T-helper 2 cell treated with Interferon-gamma antibody and Interleukin-4, amounts not matched to agents 100 ng/mL and 5 ng/mL, for 36 hours (primary cell): ENCODE measurements at regions not wholly inside any gene's neighbourhood (a gene's known extent, or its start where the extent isn't known, plus 50 kb on each side); places are given as distances from the start of the nearest gene placed in this dataset.
"Not testable (repeated sequence)": the region's sequence is repeated elsewhere in the genome, so short reads cannot be mapped to it uniquely, and the experiment has no call there.

ENCODE experiments used
- intact Hi-C: fragments of 100-400 bp; cut with micrococcal nuclease; formaldehyde crosslinking; loops from one replicate; pipeline ENCODE4 v1.15.1; 2023

GRCh38 chr1:222941425-222941824 is 126.6 kb downstream of the DISP1 start:
- intact Hi-C loops: no loop called here

GRCh38 chr1:222946436-222946835 is 131.6 kb downstream of the DISP1 start:
- intact Hi-C loops: no loop called here

GRCh38 chr1:222948079-222948478 is 133.2 kb downstream of the DISP1 start:
- intact Hi-C loops: no loop called here

- intact Hi-C loops: no loop called here
Observed at GRCh38 chr1:222950892-222951291, 136.1 kb downstream of the DISP1 start.

GRCh38 chr1:222953585-222953984 is 138.7 kb downstream of the DISP1 start:
- intact Hi-C loops: no loop called here

- intact Hi-C loops: no loop called here
Observed at GRCh38 chr1:222955964-222956363, 141.1 kb downstream of the DISP1 start.

- intact Hi-C loops: no loop called here
Observed at GRCh38 chr1:222956601-222957000, 141.8 kb downstream of the DISP1 start.

- intact Hi-C loops: no loop called here
Observed at GRCh38 chr1:222967466-222968240, 152.8 kb downstream of the DISP1 start.

- intact Hi-C loops: no loop called here
Observed at GRCh38 chr1:222970040-222970439, 155.2 kb downstream of the DISP1 start.

- intact Hi-C loops: no loop called here
Observed at GRCh38 chr1:222970711-222971110, 155.9 kb downstream of the DISP1 start.

- intact Hi-C loops: no loop called here
Observed at GRCh38 chr1:222971146-222971545, 156.3 kb downstream of the DISP1 start.

- intact Hi-C loops: no loop called here
Observed at GRCh38 chr1:222973561-222973960, 158.7 kb downstream of the DISP1 start.

GRCh38 chr1:222974496-222974895 is 159.7 kb downstream of the DISP1 start:
- intact Hi-C loops: no loop called here

GRCh38 chr1:222975472-222976122 is 160.8 kb downstream of the DISP1 start:
- intact Hi-C loops: no loop called here

- intact Hi-C loops: no loop called here
Observed at GRCh38 chr1:222976453-222976852, 161.6 kb downstream of the DISP1 start.

- intact Hi-C loops: not testable (repeated sequence)
Observed at GRCh38 chr1:222977294-222977693, 162.5 kb downstream of the DISP1 start.

GRCh38 chr1:222979561-222979960 is 163.5 kb downstream of the TLR5 start:
- intact Hi-C loops: no loop called here

- intact Hi-C loops: no loop called here
Observed at GRCh38 chr1:222987674-222988076, 155.4 kb downstream of the TLR5 start.

GRCh38 chr1:222989443-222989842 is 153.6 kb downstream of the TLR5 start:
- intact Hi-C loops: no loop called here

GRCh38 chr1:222991177-222991576 is 151.9 kb downstream of the TLR5 start:
- intact Hi-C loops: no loop called here

- intact Hi-C loops: no loop called here
Observed at GRCh38 chr1:222991908-222992307, 151.1 kb downstream of the TLR5 start.

- intact Hi-C loops: no loop called here
Observed at GRCh38 chr1:222994511-222995235, 148.4 kb downstream of the TLR5 start.
